ENCODE measurements at regions not wholly inside any gene's neighbourhood (a gene's known extent, or its start where the extent isn't known, plus 50 kb on each side); places are given as distances from the start of the nearest gene placed in this dataset.

- TF ChIP-seq ZNF256 (CRISPR knock-in tag; conservative IDR thresholded peaks at IDR 0.05) (no peak; the same call in 1 of the 2 replicates), ZNF687 (CRISPR knock-in tag; IDR thresholded peaks at IDR 0.05) (peak; percentile 99), MXI1 (IDR thresholded peaks at IDR 0.05; ENCODE audit: borderline replicate concordance, low read depth, low read length) (peak; percentile 78; the same call in 1 of the 3 replicates), KIAA2018 (CRISPR knock-in tag; IDR thresholded peaks at IDR 0.05; ENCODE audit: borderline replicate concordance) (no peak), ZNF577 (CRISPR knock-in tag; IDR thresholded peaks at IDR 0.05; ENCODE audit: borderline replicate concordance, low read depth) (no peak), SALL1 (CRISPR knock-in tag; IDR thresholded peaks at IDR 0.05) (peak; percentile 89), FOXP1 (IDR thresholded peaks at IDR 0.05) (no peak), FOXP1 (CRISPR knock-in tag; IDR thresholded peaks at IDR 0.05) (peak; percentile 57), ZNF652 (CRISPR knock-in tag; IDR thresholded peaks at IDR 0.05; ENCODE audit: borderline replicate concordance, low read depth) (peak; percentile 75; the same call in 1 of the 2 replicates), STAG1 (CRISPR knock-in tag; IDR thresholded peaks at IDR 0.05) (peak; percentile 41), PHB2 (IDR thresholded peaks at IDR 0.05; ENCODE audit: partially characterized antibody) (no peak), MIXL1 (CRISPR knock-in tag; IDR thresholded peaks at IDR 0.05) (peak; percentile 91), NFE2L1 (CRISPR knock-in tag; IDR thresholded peaks at IDR 0.05; ENCODE audit: borderline replicate concordance) (no peak), ZNF83 (CRISPR knock-in tag; IDR thresholded peaks at IDR 0.05; ENCODE audit: borderline replicate concordance) (no peak), ZNF749 (CRISPR knock-in tag; IDR thresholded peaks at IDR 0.05; ENCODE audit: borderline replicate concordance) (no peak), ZNF17 (CRISPR knock-in tag; IDR thresholded peaks at IDR 0.05) (no peak), IKZF1 (IDR thresholded peaks at IDR 0.05) (no peak)
Observed at GRCh38 chr17:77306790-77307478, 166.2 kb downstream of the SEC14L1 start (continued).

All from HepG2 (cell line).